ENCODE measurements at regions not wholly inside any gene's neighbourhood (a gene's known extent, or its start where the extent isn't known, plus 50 kb on each side); places are given as distances from the start of the nearest gene placed in this dataset.

- H3K4me1 Mint-ChIP-seq (ENCODE audit: low read depth) = peaks cover 13% of the 10 kb centered on the region
- no peak overlapping the region for H3K27ac Mint-ChIP-seq
- no peaks in the 10 kb centered on the region for H3K27me3 Mint-ChIP-seq
- ChIA-PET CTCF (no interaction called here), POLR2A (no interaction called here)
- H3K36me3 Mint-ChIP-seq (ENCODE audit: low read depth) = no peaks in the 10 kb centered on the region
- DNase-seq = no peak
- intact Hi-C loops (cut with micrococcal nuclease) = loop anchor here (10.0 kb wide), 1 partner anchor 72 kb away; no protein-coding TSS in a partner anchor
- TF ChIP-seq CTCF (IDR thresholded peaks at IDR 0.05) = no peak
- no peak overlapping the region for H3K4me3 Mint-ChIP-seq
- no peak for ATAC-seq
- no peaks in the 10 kb centered on the region for H3K9me3 Mint-ChIP-seq
Measured at GRCh38 chr1:91596474-91596873, 95.8 kb downstream of the CDC7 start.

- intact Hi-C loops (cut with micrococcal nuclease) = loop anchor here (10.0 kb wide), 1 partner anchor 72 kb away; no protein-coding TSS in a partner anchor
- H3K4me3 Mint-ChIP-seq = no peak overlapping the region
- no peaks in the 10 kb centered on the region for H3K27me3 Mint-ChIP-seq
- POLR2A ChIA-PET = no interaction called here
- no peak overlapping the region for H3K27ac Mint-ChIP-seq
- CTCF ChIA-PET = interaction anchor here (1.2 kb wide), 1 partner anchor 85 kb away, joined by 3 read pairs; no protein-coding TSS in a partner anchor
- no peak for ATAC-seq
- DNase-seq = no peak
- H3K36me3 Mint-ChIP-seq (ENCODE audit: low read depth) = no peaks in the 10 kb centered on the region
- no peaks in the 10 kb centered on the region for H3K9me3 Mint-ChIP-seq
- peaks cover 6% of the 10 kb centered on the region for H3K4me1 Mint-ChIP-seq (ENCODE audit: low read depth)
- TF ChIP-seq CTCF (IDR thresholded peaks at IDR 0.05) = no peak
Measured at GRCh38 chr1:91597215-91597614, 96.6 kb downstream of the CDC7 start.

GRCh38 chr1:91600431-91601337 is 100.0 kb downstream of the CDC7 start:
- intact Hi-C loops (cut with micrococcal nuclease) = no loop called here
- H3K27me3 Mint-ChIP-seq = no peaks in the 10 kb centered on the region
- H3K4me3 Mint-ChIP-seq = no peak overlapping the region
- ATAC-seq = no peak
- peaks cover 10% of the 10 kb centered on the region for H3K4me1 Mint-ChIP-seq (ENCODE audit: low read depth)
- no peak for TF ChIP-seq CTCF (IDR thresholded peaks at IDR 0.05)
- no peaks in the 10 kb centered on the region for H3K36me3 Mint-ChIP-seq (ENCODE audit: low read depth)
- ChIA-PET POLR2A (interaction anchor here (0.7 kb wide), 1 partner anchor 30 kb away, joined by 3 read pairs; no protein-coding TSS in a partner anchor), CTCF (no interaction called here)
- no peak for DNase-seq
- no peak overlapping the region for H3K27ac Mint-ChIP-seq
- H3K9me3 Mint-ChIP-seq = no peaks in the 10 kb centered on the region

- H3K27me3 Mint-ChIP-seq = no peaks in the 10 kb centered on the region
- CTCF ChIA-PET = no interaction called here
- intact Hi-C loops (cut with micrococcal nuclease) = no loop called here
Measured at GRCh38 chr1:91601554-91602376, 101.1 kb downstream of the CDC7 start.

More at GRCh38 chr1:91601554-91602376, 101.1 kb downstream of the CDC7 start:
- POLR2A ChIA-PET = interaction anchor here (0.7 kb wide), 1 partner anchor 107 kb away, joined by 3 read pairs; no protein-coding TSS in a partner anchor
- DNase-seq = no peak
- H3K4me3 Mint-ChIP-seq = no peak overlapping the region
- H3K36me3 Mint-ChIP-seq (ENCODE audit: low read depth) = no peaks in the 10 kb centered on the region
- H3K9me3 Mint-ChIP-seq = no peaks in the 10 kb centered on the region
- H3K4me1 Mint-ChIP-seq (ENCODE audit: low read depth) = peaks cover 10% of the 10 kb centered on the region
- TF ChIP-seq CTCF (IDR thresholded peaks at IDR 0.05) = no peak
- ATAC-seq = no peak
- no peak overlapping the region for H3K27ac Mint-ChIP-seq

Data from activated CD8-positive, alpha-beta T cell treated with anti-CD3 and anti-CD28 coated beads for 36 hours (primary cell).